SK-N-SH (cell line): ENCODE measurements at regions not wholly inside any gene's neighbourhood (a gene's known extent, or its start where the extent isn't known, plus 50 kb on each side); places are given as distances from the start of the nearest gene placed in this dataset.

ENCODE experiments used
- CHD2 ChIP-seq: fragments of 150-350 bp; IDR thresholded peaks from 2 replicates; pipeline ENCODE4 v1.6.1; 2018; ENCODE audit warnings: low read length; ENCODE audit not compliant: partially characterized antibody
- CTCF ChIP-seq: fragments of 200-600 bp; sonication (generic); IDR thresholded peaks from 2 replicates; pipeline ENCODE4 v1.6.1; 2017; ENCODE audit warnings: antibody characterized with exemption, mild to moderate bottlenecking, moderate library complexity
- EZH2phosphoT487 ChIP-seq: fragments of 200-600 bp; sonication (generic); IDR thresholded peaks from 2 replicates; pipeline ENCODE4 v1.6.1; 2017; ENCODE audit warnings: low read depth, mixed run types, mild to moderate bottlenecking, antibody characterized with exemption, moderate library complexity, borderline replicate concordance
- JUND ChIP-seq: IDR thresholded peaks from 2 replicates; pipeline ENCODE4 v1.4.0; 2012
- MEF2A ChIP-seq: IDR thresholded peaks from 2 replicates; pipeline ENCODE4 v1.4.0; 2012; ENCODE audit warnings: low read depth, borderline replicate concordance
- NFIC ChIP-seq: IDR thresholded peaks from 2 replicates; pipeline ENCODE4 v1.4.0; 2012; ENCODE audit warnings: borderline replicate concordance
- RAD21 ChIP-seq: IDR thresholded peaks from 2 replicates; pipeline ENCODE4 v1.6.1; 2012; ENCODE audit warnings: mild to moderate bottlenecking, low read length
- RCOR1 ChIP-seq: fragments of 150-350 bp; IDR thresholded peaks from 2 replicates; pipeline ENCODE4 v1.6.1; 2017; ENCODE audit warnings: antibody characterized with exemption, low read length
- RXRA ChIP-seq: IDR thresholded peaks from 2 replicates; pipeline ENCODE4 v1.4.0; 2012; ENCODE audit warnings: low read depth, mild to moderate bottlenecking, borderline replicate concordance

DNA sequence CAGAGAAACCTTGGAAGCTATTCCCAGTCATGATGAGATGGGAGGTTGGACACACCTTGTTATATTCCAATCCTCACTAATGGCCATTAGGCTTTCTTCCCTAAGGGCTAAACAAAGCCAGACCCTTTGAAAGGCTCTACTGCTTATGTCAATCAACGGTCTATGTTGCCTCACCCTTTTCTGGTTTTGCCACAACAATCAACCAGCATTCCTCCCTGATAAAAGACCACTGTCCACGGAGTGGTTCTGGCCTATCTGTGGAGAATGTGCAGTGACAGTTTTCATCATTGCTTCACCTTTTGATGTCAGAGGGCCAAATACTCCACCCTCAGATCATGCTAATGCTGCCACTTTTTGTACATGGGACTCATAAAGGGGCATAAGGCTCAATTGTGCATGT, 913.4 kb downstream of the RPA4 start:
- TF ChIP-seq CTCF (no peak), MEF2A (no peak), RAD21 (no peak), RXRA (no peak), EZH2phosphoT487 (no peak), NFIC (no peak), RCOR1 (no peak), CHD2 (no peak), JUND (no peak)
